Endothelial cell of umbilical vein (primary cell): ENCODE measurements at regions not wholly inside any gene's neighbourhood (a gene's known extent, or its start where the extent isn't known, plus 50 kb on each side); places are given as distances from the start of the nearest gene placed in this dataset.

ENCODE experiments used
- BruUV-seq: library from RNA; stranded (reverse); fragments of 400-500 nt; replicated peaks from 2 replicates; lab custom pipeline; 2021; lab: Mats Ljungman, UMichigan
- CTCF ChIA-PET: fragments of 300-600, 350-600 bp; sonication (Branson Sonifier 250); formaldehyde crosslinking; loops from one replicate; lab custom pipeline; 2021; ENCODE audit warnings: antibody characterized with exemption, inconsistent platforms; lab: Charles Lee
- POLR2A ChIA-PET: fragments of 300-600, 350-600 bp; sonication (Branson Sonifier 250); formaldehyde crosslinking; loops from one replicate; lab custom pipeline; 2021; ENCODE audit warnings: antibody characterized with exemption, inconsistent platforms; lab: Charles Lee
- DNase-seq: peaks from one replicate; pipeline ENCODE4 v3.0.0-alpha.2; 2011; ENCODE audit warnings: low read depth, low spot score
- FAIRE-seq: peaks from 2 replicates; lab custom pipeline; 2011; peaks lifted over from hg19 to GRCh38; lab: Jason Lieb, UNC
- H2AFZ ChIP-seq: 2 replicates; pipeline ENCODE4 v1.6.0; 2012; ENCODE audit warnings: low read depth, low read length, control low read depth, inconsistent platforms
- H3K27ac ChIP-seq: 2 replicates; pipeline ENCODE4 v1.5.1; 2011; ENCODE audit warnings: low read depth, mild to moderate bottlenecking, control low read depth, low read length, moderate library complexity; ENCODE audit not compliant: insufficient read depth
- H3K27me3 ChIP-seq, 2 experiments: 2 replicates each; pipeline versions ENCODE4 v1.6.0 to v1.6.1; 2011; ENCODE audit warnings: low read length in 2 of 2, mixed read lengths in 1 of 2; ENCODE audit not compliant: control insufficient read depth in 2 of 2, insufficient read depth in 2 of 2
- H3K36me3 ChIP-seq, 2 experiments: 2 replicates in 1 of 2; 3 replicates in 1 of 2; pipeline ENCODE4 v1.5.1; 2011; ENCODE audit warnings: low read length in 2 of 2, mild to moderate bottlenecking in 1 of 2, moderate library complexity in 1 of 2; ENCODE audit not compliant: control insufficient read depth in 2 of 2, insufficient read depth in 2 of 2; ENCODE audit errors: extremely low read depth in 1 of 2
- H3K4me1 ChIP-seq: 3 replicates; pipeline ENCODE4 v1.5.1; 2011; ENCODE audit warnings: mild to moderate bottlenecking, low read length; ENCODE audit not compliant: control insufficient read depth, insufficient read depth; ENCODE audit errors: extremely low read depth
- H3K4me2 ChIP-seq: 2 replicates; pipeline ENCODE4 v1.6.1; 2011; ENCODE audit warnings: low read length, control low read depth, mixed read lengths; ENCODE audit not compliant: insufficient read depth
- H3K4me3 ChIP-seq, 3 experiments: fragments of 200-600 bp in 1 of 3; sonication (generic), shearing (Covaris generic) in 1 of 3; replicated peaks in 1 of 3; 2 replicates each; pipeline ENCODE4 v1.5.1; 2011 to 2016; ENCODE audit warnings: control low read depth in 3 of 3, low read length in 3 of 3, mild to moderate bottlenecking in 2 of 3, inconsistent platforms in 1 of 3, low read depth in 1 of 3, moderate library complexity in 1 of 3; ENCODE audit not compliant: insufficient read depth in 1 of 3
- H3K79me2 ChIP-seq: 2 replicates; pipeline ENCODE4 v1.6.0; 2012; ENCODE audit warnings: low read length, inconsistent platforms; ENCODE audit not compliant: control insufficient read depth, insufficient read depth
- H3K9ac ChIP-seq: replicated peaks from 2 replicates; pipeline ENCODE3; 2011; ENCODE audit warnings: low read length, control low read depth; ENCODE audit not compliant: insufficient read depth; ENCODE audit errors: extremely low read depth
- H3K9me1 ChIP-seq: replicated peaks from 3 replicates; pipeline ENCODE4 v1.6.0; 2011; ENCODE audit warnings: mild to moderate bottlenecking, low read length; ENCODE audit not compliant: control insufficient read depth, insufficient read depth; ENCODE audit errors: extremely low read depth
- H3K9me3 ChIP-seq: replicated peaks from 2 replicates; pipeline ENCODE4 v1.5.1; 2012; ENCODE audit warnings: low read length, inconsistent platforms; ENCODE audit not compliant: control insufficient read depth, insufficient read depth
- H4K20me1 ChIP-seq: replicated peaks from 2 replicates; pipeline ENCODE3; 2011; ENCODE audit warnings: mild to moderate bottlenecking, low read length; ENCODE audit not compliant: control insufficient read depth, insufficient read depth; ENCODE audit errors: extremely low read depth
- EZH2 ChIP-seq: IDR thresholded peaks from 2 replicates; pipeline ENCODE4 v1.6.1; 2012; ENCODE audit warnings: borderline replicate concordance, low read depth, mild to moderate bottlenecking, moderate library complexity, low read length, inconsistent platforms; ENCODE audit not compliant: severe bottlenecking
- FOS ChIP-seq: IDR thresholded peaks from 2 replicates; pipeline ENCODE4 v1.6.1; 2011; ENCODE audit warnings: mild to moderate bottlenecking, low read length, moderate library complexity, borderline replicate concordance; ENCODE audit not compliant: insufficient read depth
- GATA2 ChIP-seq: IDR thresholded peaks from 2 replicates; pipeline ENCODE4 v1.7.0; 2011; ENCODE audit warnings: low read depth, mild to moderate bottlenecking, moderate library complexity, mixed read lengths, low read length; ENCODE audit not compliant: insufficient read length, insufficient read depth
- JUN ChIP-seq: IDR thresholded peaks from 2 replicates; pipeline ENCODE4 v1.6.1; 2011; ENCODE audit warnings: borderline replicate concordance, low read depth; ENCODE audit not compliant: insufficient read length, insufficient read depth
- MYC ChIP-seq: IDR thresholded peaks from one replicate; pipeline ENCODE4 v1.6.1; 2011; ENCODE audit warnings: mild to moderate bottlenecking, low read depth, low read length
- POLR2A ChIP-seq: IDR thresholded peaks from 2 replicates; pipeline ENCODE4 v1.6.1; 2012; ENCODE audit warnings: low read depth, mild to moderate bottlenecking, control low read depth, low read length
- POLR2AphosphoS5 ChIP-seq: IDR thresholded peaks from 2 replicates; pipeline ENCODE4 v1.6.1; 2012; ENCODE audit warnings: low read depth, mild to moderate bottlenecking, control low read depth, low read length, moderate library complexity; ENCODE audit not compliant: insufficient read depth
- dilution Hi-C: fragments of 300-500 bp; cut with MboI; formaldehyde crosslinking; loops from one replicate; pipeline ENCODE4 v1.15.0; 2019; ENCODE audit warnings: low sequenced_read_pairs; ENCODE audit not compliant: extremely low pct_ligation_motif_present
- intact Hi-C: fragments of 100-400 bp; cut with micrococcal nuclease; formaldehyde crosslinking; loops from one replicate; pipeline ENCODE4 v1.10.0; 2022
- TF ChIP-seq, protein P1 (sequence below): IDR thresholded peaks from 2 replicates; pipeline ENCODE4 v1.6.1; 2011; ENCODE audit not compliant: insufficient read depth, insufficient read length
- TF ChIP-seq, protein P2 (sequence below), 2 donors: IDR thresholded peaks; 1 replicate in 1 of 2; 2 replicates in 1 of 2; pipeline ENCODE4 v1.5.1; 2011; ENCODE audit warnings: low read length in 2 of 2, mild to moderate bottlenecking in 2 of 2, moderate library complexity in 2 of 2, control low read depth in 1 of 2, inconsistent platforms in 1 of 2, low read depth in 1 of 2; ENCODE audit not compliant: insufficient read depth in 1 of 2; ENCODE audit errors: extremely low read depth in 1 of 2

DNA sequence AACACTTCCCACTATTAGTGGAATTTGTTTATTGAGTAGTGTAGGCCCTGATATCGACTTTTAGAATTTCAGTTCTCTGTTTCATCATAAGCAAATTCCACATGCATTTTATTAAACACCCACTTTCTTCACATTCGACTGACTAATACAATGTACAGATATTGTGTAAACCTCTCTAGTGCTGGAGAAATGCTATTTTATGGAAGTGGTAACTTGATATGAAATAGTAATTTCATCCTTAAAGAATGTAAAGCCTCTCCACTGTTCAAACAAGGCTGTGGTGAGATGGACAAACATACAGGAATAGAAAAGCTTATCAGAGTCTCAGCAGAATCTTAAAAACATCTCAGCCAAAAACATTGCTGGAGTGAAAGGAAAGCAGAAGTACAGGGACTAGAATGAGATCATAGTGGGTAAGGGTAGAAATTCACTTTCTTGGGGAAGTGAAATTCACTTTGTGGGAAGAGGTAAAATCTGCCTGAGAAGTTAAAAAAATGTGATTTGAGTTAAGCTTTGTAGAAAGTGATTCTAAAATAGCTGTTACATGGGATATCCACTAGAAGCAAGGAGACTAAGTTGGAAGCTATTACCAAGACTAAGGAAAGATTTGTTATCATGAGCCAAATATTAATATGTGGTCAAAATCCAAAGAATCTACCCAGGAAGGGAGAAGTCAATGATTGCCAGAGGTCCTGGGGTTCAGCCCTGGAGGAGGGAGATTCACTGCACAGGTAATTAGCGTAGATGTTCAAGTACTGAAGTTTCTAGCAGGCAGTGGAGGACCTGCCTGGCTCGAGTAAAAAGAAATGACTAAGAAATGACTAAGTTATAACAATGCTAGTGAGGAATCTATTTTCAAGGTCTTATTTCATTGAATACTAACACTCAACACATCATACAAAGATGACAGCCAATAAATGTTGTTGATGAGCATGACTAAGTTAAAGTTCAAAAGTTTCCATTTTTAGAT, 398.3 kb upstream of the FAM47C start:
- no peaks in the 10 kb centered on the region for H3K36me3 ChIP-seq
- no peak overlapping the region for H3K27ac ChIP-seq
- H3K9me3 ChIP-seq: no peaks in the 10 kb centered on the region
- H2AFZ ChIP-seq: no peak overlapping the region
- no peak overlapping the region for H3K4me2 ChIP-seq
- FAIRE-seq (no peak), DNase-seq (no peak)
- ChIA-PET POLR2A (no interaction called here), CTCF (no interaction called here)
- intact Hi-C loops: no loop called here
- H4K20me1 ChIP-seq: no peaks in the 10 kb centered on the region
- dilution Hi-C loops: no loop called here
- TF ChIP-seq, protein P1, sequence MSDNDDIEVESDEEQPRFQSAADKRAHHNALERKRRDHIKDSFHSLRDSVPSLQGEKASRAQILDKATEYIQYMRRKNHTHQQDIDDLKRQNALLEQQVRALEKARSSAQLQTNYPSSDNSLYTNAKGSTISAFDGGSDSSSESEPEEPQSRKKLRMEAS: no peak
- TF ChIP-seq FOS: no peak
- no peak for TF ChIP-seq GATA2
- no peaks in the 10 kb centered on the region for H3K4me1 ChIP-seq
- H3K79me2 ChIP-seq: no peaks in the 10 kb centered on the region
- H3K27me3 ChIP-seq: no peaks in the 10 kb centered on the region
- no TSS peak for BruUV-seq
- no peaks in the 10 kb centered on the region for H3K9me1 ChIP-seq
- no peak overlapping the region for H3K9ac ChIP-seq
- no peak overlapping the region for H3K4me3 ChIP-seq

DNA sequence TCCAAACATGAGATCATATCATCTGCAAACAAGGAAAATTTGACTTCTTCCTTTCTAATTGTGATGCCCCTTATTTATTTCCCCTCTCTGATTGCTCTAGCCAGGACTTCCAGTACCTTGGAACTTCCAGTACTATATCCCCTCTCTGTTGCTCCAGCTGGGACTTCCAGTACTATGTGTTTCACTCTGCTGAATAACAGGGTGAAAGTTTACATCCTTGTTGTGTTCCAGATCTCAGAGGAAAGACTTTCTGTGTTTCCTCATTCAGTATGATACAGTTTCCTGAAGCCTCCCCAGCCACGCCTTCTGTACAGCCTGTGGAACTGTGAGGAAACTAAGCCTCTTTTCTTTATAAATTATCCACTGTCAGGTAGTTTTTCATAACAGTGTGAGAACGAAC, 381.3 kb upstream of the FAM47C start:
- no peaks in the 10 kb centered on the region for H3K79me2 ChIP-seq
- no peaks in the 10 kb centered on the region for H3K9me1 ChIP-seq
- TF ChIP-seq EZH2: no peak
- TF ChIP-seq FOS: no peak
- TF ChIP-seq POLR2AphosphoS5: no peak
- TF ChIP-seq, protein P1: no peak
- no peak for TF ChIP-seq POLR2A
- no peak for TF ChIP-seq GATA2
- TF ChIP-seq, protein P2, sequence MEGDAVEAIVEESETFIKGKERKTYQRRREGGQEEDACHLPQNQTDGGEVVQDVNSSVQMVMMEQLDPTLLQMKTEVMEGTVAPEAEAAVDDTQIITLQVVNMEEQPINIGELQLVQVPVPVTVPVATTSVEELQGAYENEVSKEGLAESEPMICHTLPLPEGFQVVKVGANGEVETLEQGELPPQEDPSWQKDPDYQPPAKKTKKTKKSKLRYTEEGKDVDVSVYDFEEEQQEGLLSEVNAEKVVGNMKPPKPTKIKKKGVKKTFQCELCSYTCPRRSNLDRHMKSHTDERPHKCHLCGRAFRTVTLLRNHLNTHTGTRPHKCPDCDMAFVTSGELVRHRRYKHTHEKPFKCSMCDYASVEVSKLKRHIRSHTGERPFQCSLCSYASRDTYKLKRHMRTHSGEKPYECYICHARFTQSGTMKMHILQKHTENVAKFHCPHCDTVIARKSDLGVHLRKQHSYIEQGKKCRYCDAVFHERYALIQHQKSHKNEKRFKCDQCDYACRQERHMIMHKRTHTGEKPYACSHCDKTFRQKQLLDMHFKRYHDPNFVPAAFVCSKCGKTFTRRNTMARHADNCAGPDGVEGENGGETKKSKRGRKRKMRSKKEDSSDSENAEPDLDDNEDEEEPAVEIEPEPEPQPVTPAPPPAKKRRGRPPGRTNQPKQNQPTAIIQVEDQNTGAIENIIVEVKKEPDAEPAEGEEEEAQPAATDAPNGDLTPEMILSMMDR (IDR thresholded peaks at IDR 0.05; ENCODE audit: extremely low read depth in 1 of 2, insufficient read depth in 1 of 2, low read depth in 1 of 2, low read length in 2 of 2): no peak
- no peak for TF ChIP-seq MYC
- no peak for TF ChIP-seq JUN
- intact Hi-C loops: no loop called here
- H3K4me1 ChIP-seq: no peaks in the 10 kb centered on the region
- H3K27ac ChIP-seq: no peak overlapping the region
- no peaks in the 10 kb centered on the region for H3K9me3 ChIP-seq
- no peak overlapping the region for H3K4me2 ChIP-seq
- no peak overlapping the region for H2AFZ ChIP-seq
- no peaks in the 10 kb centered on the region for H3K27me3 ChIP-seq
- no peaks in the 10 kb centered on the region for H4K20me1 ChIP-seq
- dilution Hi-C loops: no loop called here
- no TSS peak for BruUV-seq
- ChIA-PET POLR2A (no interaction called here), CTCF (no interaction called here)
- H3K4me3 ChIP-seq: no peak overlapping the region
- H3K9ac ChIP-seq: no peak overlapping the region
- no peak for DNase-seq
- no peak for FAIRE-seq
- no peaks in the 10 kb centered on the region for H3K36me3 ChIP-seq
